Effector memory CD4-positive, alpha-beta T cell (primary cell): ENCODE measurements at regions not wholly inside any gene's neighbourhood (a gene's known extent, or its start where the extent isn't known, plus 50 kb on each side); places are given as distances from the start of the nearest gene placed in this dataset.

Experiments
- DNase-seq, 3 donors: peaks; one replicate each; pipeline ENCODE4 v3.0.0-alpha.2; 2020
- H3K27ac ChIP-seq: 2 replicates; pipeline ENCODE4 v1.7.0; 2013; ENCODE audit warnings: mild to moderate bottlenecking, low read length, moderate library complexity; ENCODE audit not compliant: insufficient read depth, poor library complexity, severe bottlenecking
- H3K27me3 ChIP-seq: replicated peaks from 2 replicates; pipeline ENCODE4 v1.7.0; 2013; ENCODE audit warnings: mild to moderate bottlenecking, low read length; ENCODE audit not compliant: insufficient read depth, control insufficient read depth, poor library complexity, severe bottlenecking
- H3K36me3 ChIP-seq: 2 replicates; pipeline ENCODE4 v1.7.0; 2013; ENCODE audit warnings: mild to moderate bottlenecking, low read length, moderate library complexity; ENCODE audit not compliant: control insufficient read depth, insufficient read depth
- H3K4me1 ChIP-seq: 2 replicates; pipeline ENCODE4 v1.7.0; 2013; ENCODE audit warnings: low read length, mild to moderate bottlenecking; ENCODE audit not compliant: control insufficient read depth, insufficient read depth, poor library complexity, severe bottlenecking
- H3K4me3 ChIP-seq: 2 replicates; pipeline ENCODE4 v1.7.0; 2013; ENCODE audit warnings: low read length, low read depth, mild to moderate bottlenecking; ENCODE audit not compliant: insufficient read depth, poor library complexity, severe bottlenecking
- H3K9me3 ChIP-seq: 2 replicates; pipeline ENCODE4 v1.7.0; 2013; ENCODE audit warnings: mild to moderate bottlenecking, low read length, moderate library complexity; ENCODE audit not compliant: control insufficient read depth

DNA sequence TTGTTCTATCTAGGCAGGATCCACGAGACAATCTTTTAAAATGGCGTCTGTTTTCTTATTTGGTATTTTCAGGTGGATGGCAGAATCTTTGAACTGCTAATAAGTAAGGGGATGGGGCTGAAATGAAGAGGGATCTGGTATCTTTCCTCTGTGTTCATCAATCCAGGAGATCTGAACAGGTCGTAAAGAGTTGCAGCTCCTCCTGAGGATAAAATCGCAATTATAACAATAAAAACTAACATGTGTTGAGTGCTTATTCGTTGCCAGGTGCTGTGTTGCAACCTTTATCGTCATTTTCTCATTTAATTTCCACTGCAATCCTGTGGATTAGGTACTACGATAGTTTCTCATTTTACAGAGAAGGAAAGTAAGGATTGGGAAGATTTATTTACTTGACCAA, 134.6 kb upstream of the DPYD start:
- Histone ChIP-seq H3K4me3 (no peak overlapping the region), H3K27me3 (peaks cover 26% of the 10 kb centered on the region), H3K4me1 (peaks cover 10% of the 10 kb centered on the region), H3K27ac (no peak overlapping the region), H3K36me3 (no peaks in the 10 kb centered on the region), H3K9me3 (no peaks in the 10 kb centered on the region)
- no peak for DNase-seq

- Histone ChIP-seq H3K27me3 (peaks cover 32% of the 10 kb centered on the region), H3K4me3 (no peak overlapping the region)
- DNase-seq = no peak
Observed at GRCh38 chr1:98054786-98055185, 134.0 kb upstream of the DPYD start.

GRCh38 chr1:98054367-98054701, 133.5 kb upstream of the DPYD start:
- DNase-seq = no peak
- peak overlapping the region; percentile 50 for H3K4me3 ChIP-seq
- H3K36me3 ChIP-seq = no peaks in the 10 kb centered on the region
- peaks cover 10% of the 10 kb centered on the region for H3K4me1 ChIP-seq
- H3K9me3 ChIP-seq = no peaks in the 10 kb centered on the region
- H3K27me3 ChIP-seq = peaks cover 34% of the 10 kb centered on the region
- no peak overlapping the region for H3K27ac ChIP-seq

More at GRCh38 chr1:98054786-98055185, 134.0 kb upstream of the DPYD start:
- peaks cover 10% of the 10 kb centered on the region for H3K4me1 ChIP-seq
- no peaks in the 10 kb centered on the region for H3K36me3 ChIP-seq
- H3K27ac ChIP-seq = no peak overlapping the region
- H3K9me3 ChIP-seq = no peaks in the 10 kb centered on the region

DNA sequence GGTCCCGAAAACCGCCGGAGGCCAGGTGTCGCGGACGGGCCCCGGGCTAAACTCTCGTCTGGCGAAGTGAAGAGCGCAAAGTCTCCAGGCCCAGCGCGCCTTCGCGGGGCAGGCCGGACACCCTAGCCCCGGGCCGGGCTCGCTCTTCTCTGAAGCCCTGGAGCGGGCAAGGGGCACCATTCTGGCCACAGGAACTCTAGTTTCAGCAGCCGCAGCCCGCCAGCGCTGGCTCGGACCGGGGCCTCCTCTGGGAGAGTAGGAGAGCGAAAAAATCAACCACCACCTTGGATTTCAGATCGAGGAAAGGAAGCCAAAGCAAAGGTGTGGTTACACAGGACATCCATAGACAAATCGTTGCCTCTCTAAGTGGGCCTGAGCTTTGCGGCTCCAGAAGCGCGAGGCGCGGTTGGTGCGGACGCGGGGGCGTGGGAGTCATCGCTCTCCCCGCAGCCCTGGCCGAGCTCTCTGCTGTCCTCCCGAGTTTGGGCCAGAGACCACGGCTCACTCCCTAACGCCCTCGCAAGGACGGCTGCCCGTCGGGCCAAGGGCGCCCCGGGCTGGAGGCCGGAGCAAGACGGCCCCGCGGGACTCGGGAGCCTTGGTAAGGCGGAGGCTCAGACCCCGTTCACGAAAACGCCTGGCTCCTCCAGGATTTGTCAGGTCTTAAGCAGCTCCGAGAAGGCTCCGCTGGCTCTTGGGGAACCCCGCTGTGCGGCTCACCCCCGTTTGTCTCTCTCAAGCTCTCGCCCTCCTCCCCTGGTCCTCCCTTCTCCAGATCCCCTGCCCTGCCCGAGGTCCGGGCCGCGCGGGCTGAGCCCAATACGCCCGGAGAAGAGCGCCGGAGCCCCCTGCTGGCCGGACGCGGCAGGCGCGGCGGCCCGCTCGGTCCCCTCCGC, 132.9 kb upstream of the DPYD start:
- Histone ChIP-seq H3K9me3 (no peaks in the 10 kb centered on the region), H3K4me3 (peak overlapping the region; percentile 50), H3K27me3 (peaks cover 39% of the 10 kb centered on the region), H3K27ac (no peak overlapping the region), H3K4me1 (peaks cover 16% of the 10 kb centered on the region), H3K36me3 (no peaks in the 10 kb centered on the region)
- DNase-seq = peak in 2 of 3 donors; percentile 11 to 25

DNA sequence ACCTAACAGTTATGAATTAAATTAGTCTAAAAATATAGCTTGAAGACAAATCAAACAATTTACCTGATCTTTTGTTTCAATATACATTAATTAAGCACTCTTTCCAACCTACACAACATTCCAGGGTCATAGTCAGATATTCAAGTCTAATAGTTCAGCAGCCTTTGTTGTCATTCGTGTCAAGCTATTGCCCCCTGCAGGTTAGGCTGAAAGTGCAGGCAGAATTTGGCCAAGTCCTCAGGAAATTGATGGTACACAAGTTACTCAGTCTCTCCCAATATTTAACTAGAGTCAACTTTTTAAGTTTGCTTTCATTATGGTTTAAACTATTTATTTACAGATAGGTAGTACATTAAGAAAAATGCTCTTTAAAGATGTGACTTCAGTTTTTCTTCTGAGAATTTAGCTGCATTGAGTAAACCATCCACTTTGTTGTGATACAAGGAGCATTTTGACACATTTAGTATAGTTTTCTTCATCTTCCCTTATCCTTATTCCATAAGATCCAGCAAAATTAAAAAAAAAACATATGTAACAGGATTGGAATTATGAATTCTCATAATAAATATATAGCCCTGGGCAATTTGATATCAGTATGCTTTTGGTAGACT, 130.3 kb upstream of the DPYD start:
- Histone ChIP-seq H3K27ac (no peak overlapping the region), H3K27me3 (peaks cover 56% of the 10 kb centered on the region), H3K36me3 (no peaks in the 10 kb centered on the region), H3K9me3 (no peaks in the 10 kb centered on the region), H3K4me3 (no peak overlapping the region), H3K4me1 (peaks cover 22% of the 10 kb centered on the region)
- peak; percentile 30 to 53 (median 31) for DNase-seq

DNA sequence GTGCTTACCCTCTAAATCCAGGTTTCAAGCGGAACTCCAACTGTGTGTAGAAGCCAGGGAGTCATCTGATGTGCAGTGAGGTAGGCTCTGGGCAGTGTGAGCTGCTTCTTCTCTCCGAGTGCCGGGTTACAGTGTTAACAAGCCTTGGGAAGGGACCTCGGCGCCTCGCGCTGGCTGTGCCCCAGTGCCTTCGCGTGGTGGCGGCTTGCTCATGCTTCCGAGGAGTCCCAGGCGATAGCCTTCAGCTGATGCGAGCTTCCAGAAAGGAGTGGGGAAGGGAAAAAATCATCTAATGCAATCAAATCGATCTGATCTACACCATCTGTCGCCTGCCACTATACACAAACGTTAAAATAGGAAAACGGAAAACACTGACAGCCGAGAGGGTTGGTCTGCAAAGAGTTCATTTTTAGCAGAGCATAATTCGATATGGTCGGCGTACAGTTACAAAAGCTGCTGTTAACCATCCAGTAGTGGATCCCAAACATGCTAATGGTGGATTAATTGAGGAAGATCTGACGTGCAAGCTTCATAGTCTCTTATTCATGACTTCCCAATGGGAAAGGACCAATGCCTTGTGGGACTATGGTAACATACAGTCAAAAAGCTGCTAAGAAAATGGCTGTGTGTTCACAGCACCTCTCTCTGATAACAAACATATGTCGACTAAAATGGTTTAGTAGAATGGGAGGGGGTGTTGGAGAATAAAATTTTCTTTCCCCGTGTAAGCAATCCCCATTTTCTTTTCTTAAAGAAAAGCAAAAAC, 128.7 kb upstream of the DPYD start:
- H3K27me3 ChIP-seq = peaks cover 65% of the 10 kb centered on the region
- H3K4me3 ChIP-seq = no peak overlapping the region
- H3K4me1 ChIP-seq = peaks cover 36% of the 10 kb centered on the region
- DNase-seq = no peak
- H3K27ac ChIP-seq = no peak overlapping the region
- H3K36me3 ChIP-seq = no peaks in the 10 kb centered on the region
- no peaks in the 10 kb centered on the region for H3K9me3 ChIP-seq

DNA sequence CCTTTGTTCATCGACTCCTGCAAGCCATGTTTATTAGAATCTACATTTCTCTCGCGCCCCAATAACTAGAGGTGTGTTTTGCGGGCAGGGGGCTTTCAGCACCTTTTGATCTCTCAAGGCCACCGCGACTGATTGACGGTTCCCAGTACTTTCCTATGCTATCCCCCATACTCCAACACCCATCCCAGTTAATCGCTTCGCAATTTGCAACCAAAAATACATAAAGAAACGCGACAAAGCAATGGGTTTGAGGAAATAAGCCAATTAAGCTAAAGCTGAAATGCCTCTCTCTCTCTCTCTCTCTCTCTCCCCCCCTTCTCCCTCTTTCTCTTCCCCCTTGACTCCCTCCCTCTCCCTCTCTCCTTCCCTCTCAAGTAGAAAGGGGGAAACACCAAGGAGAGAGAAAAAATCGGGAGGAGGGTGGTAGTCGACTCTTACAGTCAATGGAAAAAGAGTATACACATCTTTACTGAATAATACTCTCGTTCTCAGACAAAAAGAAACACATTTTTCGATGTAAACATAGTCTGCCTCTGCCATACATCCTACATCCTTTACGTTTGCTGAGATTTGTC, 128.0 kb upstream of the DPYD start:
- Histone ChIP-seq H3K27me3 (peaks cover 70% of the 10 kb centered on the region), H3K36me3 (no peaks in the 10 kb centered on the region), H3K4me1 (peaks cover 32% of the 10 kb centered on the region), H3K9me3 (no peaks in the 10 kb centered on the region), H3K27ac (no peak overlapping the region), H3K4me3 (no peak overlapping the region)
- no peak for DNase-seq

DNA sequence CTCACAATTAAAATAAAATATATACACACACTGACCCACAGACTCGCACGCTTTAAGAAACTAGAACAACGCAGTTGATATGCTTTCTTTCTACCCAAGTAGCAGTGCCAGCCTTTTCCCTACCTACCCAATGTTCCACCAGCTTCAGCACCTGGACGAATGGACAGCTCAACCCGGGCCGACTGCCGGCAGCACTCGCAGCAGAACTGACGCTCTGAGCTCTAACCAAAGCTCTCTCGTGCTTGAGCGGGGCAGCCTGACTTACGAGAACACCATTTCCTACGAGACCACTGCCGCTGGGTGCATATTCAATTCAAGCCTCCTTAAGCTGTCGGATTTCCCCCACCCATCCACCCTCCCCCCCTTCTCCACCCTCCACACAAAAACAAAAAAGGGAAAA, 127.4 kb upstream of the DPYD start:
- no peaks in the 10 kb centered on the region for H3K9me3 ChIP-seq
- no peak overlapping the region for H3K4me3 ChIP-seq
- no peaks in the 10 kb centered on the region for H3K36me3 ChIP-seq
- DNase-seq = peak in 2 of 3 donors; percentile 36 to 37
- H3K4me1 ChIP-seq = peaks cover 26% of the 10 kb centered on the region
- H3K27ac ChIP-seq = no peak overlapping the region
- H3K27me3 ChIP-seq = peaks cover 65% of the 10 kb centered on the region

DNA sequence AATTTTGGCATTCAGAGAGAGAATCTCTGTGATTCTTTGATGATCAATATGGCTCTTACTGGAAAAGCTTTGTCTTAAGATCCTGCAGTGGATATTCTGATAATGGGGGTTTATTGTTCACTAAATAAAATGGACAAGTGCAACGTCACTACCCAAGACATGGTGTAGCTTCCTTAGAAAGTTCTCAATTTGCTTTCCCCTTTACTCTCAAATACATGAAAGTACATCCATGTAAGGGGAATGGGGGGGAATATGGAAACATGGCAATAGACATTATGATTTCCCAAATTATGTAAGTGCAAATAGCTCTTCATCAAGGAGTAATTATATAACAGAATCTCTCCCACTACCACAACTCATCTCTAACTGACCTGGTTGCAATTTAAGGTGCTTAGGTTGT, 126.3 kb upstream of the DPYD start:
- Histone ChIP-seq H3K36me3 (no peaks in the 10 kb centered on the region), H3K9me3 (no peaks in the 10 kb centered on the region), H3K4me3 (no peak overlapping the region), H3K4me1 (peaks cover 25% of the 10 kb centered on the region), H3K27ac (no peak overlapping the region), H3K27me3 (peaks cover 64% of the 10 kb centered on the region)
- no peak for DNase-seq
